ENCODE measurements at regions not wholly inside any gene's neighbourhood (a gene's known extent, or its start where the extent isn't known, plus 50 kb on each side); places are given as distances from the start of the nearest gene placed in this dataset.

DNA sequence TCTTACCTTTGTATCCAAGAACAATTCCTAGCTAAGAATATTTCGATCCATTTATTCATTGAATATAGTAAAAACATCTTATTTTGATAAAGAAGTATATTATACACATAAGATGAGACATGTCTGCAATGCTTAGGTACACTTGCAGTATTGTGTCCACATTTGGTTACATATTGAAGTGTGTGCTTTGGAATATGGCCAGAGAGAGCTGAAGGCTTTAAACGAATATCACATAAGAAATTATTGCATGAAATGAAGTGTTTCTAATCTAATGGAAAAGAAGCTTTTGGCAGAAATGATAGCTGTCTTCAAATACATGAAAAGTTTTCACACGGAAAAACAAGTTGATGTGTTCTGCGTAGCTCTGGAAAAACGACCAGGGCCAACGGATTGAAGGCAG lies 516.1 kb upstream of the ZFP42 start:
- Histone ChIP-seq H3K18ac (ENCODE audit: insufficient read length, low read depth, low read length) (no peak overlapping the region), H3K27ac (ENCODE audit: insufficient read length, low read depth, low read length) (no peak overlapping the region), H3K4me2 (ENCODE audit: insufficient read depth, insufficient read length, low read length) (no peak overlapping the region), H2AK5ac (ENCODE audit: insufficient read length, low read length) (no peak overlapping the region), H2BK15ac (ENCODE audit: low read depth, low read length) (no peak overlapping the region), H3K4ac (ENCODE audit: low read depth, low read length) (no peak overlapping the region), H3K79me2 (ENCODE audit: insufficient read depth, low read length) (no peaks in the 10 kb centered on the region), H3K4me1 (ENCODE audit: insufficient read depth, low read length) (no peaks in the 10 kb centered on the region), H2BK120ac (ENCODE audit: low read depth, low read length, poor library complexity, severe bottlenecking) (no peak overlapping the region), H4K8ac (replicated peaks; ENCODE audit: insufficient read length, low read depth, low read length) (no peak overlapping the region), H2BK12ac (ENCODE audit: insufficient read length, low read depth, low read length) (no peak overlapping the region), H3K9ac (ENCODE audit: extremely low read depth, insufficient read length, low read length) (no peak overlapping the region), H3K9me3 (ENCODE audit: control insufficient read depth, low read depth, low read length) (no peaks in the 10 kb centered on the region), H2BK5ac (ENCODE audit: insufficient read length, low read length) (no peak overlapping the region), H2AFZ (ENCODE audit: low read length) (no peak overlapping the region), H3K23me2 (ENCODE audit: insufficient read length, low read depth, low read length, poor library complexity, severe bottlenecking) (no peaks in the 10 kb centered on the region), H3K23ac (ENCODE audit: insufficient read length, low read depth, low read length) (no peak overlapping the region), H4K5ac (ENCODE audit: insufficient read length, low read depth, low read length) (no peak overlapping the region), H2BK20ac (ENCODE audit: low read depth, low read length, poor library complexity, severe bottlenecking) (no peak overlapping the region), H4K20me1 (ENCODE audit: control insufficient read depth, insufficient read depth, insufficient read length) (no peaks in the 10 kb centered on the region), H3T11ph (ENCODE audit: low read length) (no peak overlapping the region), H3K14ac (ENCODE audit: insufficient read depth, low read length) (no peak overlapping the region), H3K27me3 (ENCODE audit: insufficient read depth, low read length) (no peaks in the 10 kb centered on the region), H3K56ac (ENCODE audit: insufficient read length, low read depth, low read length) (no peak overlapping the region), H3K79me1 (ENCODE audit: insufficient read depth, low read depth, low read length, poor library complexity, severe bottlenecking) (no peaks in the 10 kb centered on the region), H4K91ac (ENCODE audit: insufficient read length, low read depth, low read length) (no peak overlapping the region)
- no peak overlapping the region for H3K27ac Mint-ChIP-seq
- no peaks in the 10 kb centered on the region for H3K4me1 Mint-ChIP-seq
- no peaks in the 10 kb centered on the region for H3K36me3 Mint-ChIP-seq (ENCODE audit: insufficient read depth in 1 of 3, low read depth in 3 of 3)
- H3K9me3 Mint-ChIP-seq = no peaks in the 10 kb centered on the region
- no peak overlapping the region for H3K4me3 Mint-ChIP-seq
- no CpG with 5 or more reads among the region's 6 CpGs for WGBS (ENCODE audit: extremely low coverage, insufficient read length, low lambda C conversion rate)
- H3K27me3 Mint-ChIP-seq (ENCODE audit: low read depth) = no peaks in the 10 kb centered on the region
- no peak for DNase-seq
- TF ChIP-seq CTCF (conservative IDR thresholded peaks at IDR 0.05) = no peak
